CD14-positive monocyte (primary cell): ENCODE measurements at regions not wholly inside any gene's neighbourhood (a gene's known extent, or its start where the extent isn't known, plus 50 kb on each side); places are given as distances from the start of the nearest gene placed in this dataset.

ENCODE experiments used
- DNase-seq, 3 donors: peaks; one replicate each; pipeline ENCODE4 v3.0.0-alpha.2; 2011 to 2022
- H2AFZ ChIP-seq: 2 replicates; pipeline ENCODE4 v1.6.0; 2012; ENCODE audit warnings: mild to moderate bottlenecking, low read depth, low read length, inconsistent platforms; ENCODE audit not compliant: insufficient read depth, poor library complexity, severe bottlenecking
- H3K27ac ChIP-seq, 2 donors: 1 replicate in 1 of 2; 2 replicates in 1 of 2; pipeline ENCODE4 v1.5.1; 2012 to 2013; ENCODE audit warnings: low read length in 2 of 2, control low read depth in 1 of 2, inconsistent platforms in 1 of 2, low read depth in 1 of 2, mild to moderate bottlenecking in 1 of 2
- H3K27me3 ChIP-seq, 2 donors: one replicate each; pipeline versions ENCODE4 v1.6.0 to v1.6.1; 2011 to 2013; ENCODE audit warnings: low read length in 2 of 2; ENCODE audit not compliant: control insufficient read depth in 2 of 2, insufficient read depth in 2 of 2
- H3K36me3 ChIP-seq, 2 donors: replicated peaks in 1 of 2; 1 replicate in 1 of 2; 2 replicates in 1 of 2; pipeline versions ENCODE4 v1.5.1 to v1.6.1; 2012 to 2013; ENCODE audit warnings: low read length in 2 of 2, control low read depth in 1 of 2, inconsistent platforms in 1 of 2, mild to moderate bottlenecking in 1 of 2; ENCODE audit not compliant: insufficient read depth in 2 of 2, control insufficient read depth in 1 of 2
- H3K4me1 ChIP-seq, 2 donors: 1 replicate in 1 of 2; 2 replicates in 1 of 2; pipeline versions ENCODE4 v1.5.1 to v1.6.1; 2012 to 2013; ENCODE audit warnings: low read length in 2 of 2, control low read depth in 1 of 2, inconsistent platforms in 1 of 2, mild to moderate bottlenecking in 1 of 2, moderate library complexity in 1 of 2; ENCODE audit not compliant: insufficient read depth in 2 of 2, control insufficient read depth in 1 of 2
- H3K4me2 ChIP-seq: replicated peaks from 2 replicates; pipeline ENCODE3; 2012; ENCODE audit warnings: low read length, moderate library complexity, mild to moderate bottlenecking; ENCODE audit not compliant: poor library complexity, severe bottlenecking; ENCODE audit errors: extremely low read depth
- H3K4me3 ChIP-seq, 3 experiments: fragments of 200-600 bp in 1 of 3; sonication (generic) in 1 of 3; replicated peaks in 1 of 3; 1 replicate in 2 of 3; 2 replicates in 1 of 3; pipeline ENCODE4 v1.5.1; 2011 to 2013; ENCODE audit warnings: low read length in 3 of 3, mild to moderate bottlenecking in 3 of 3, control low read depth in 2 of 3, low read depth in 2 of 3, inconsistent platforms in 1 of 3, moderate library complexity in 1 of 3
- H3K79me2 ChIP-seq: 2 replicates; pipeline ENCODE4 v1.6.0; 2012; ENCODE audit warnings: mild to moderate bottlenecking, control low read depth, inconsistent platforms, low read length, moderate library complexity; ENCODE audit not compliant: insufficient read depth
- H3K9ac ChIP-seq: 2 replicates; pipeline ENCODE4 v1.6.0; 2017; ENCODE audit warnings: low read length, mild to moderate bottlenecking; ENCODE audit not compliant: insufficient read depth, poor library complexity, severe bottlenecking
- H3K9me3 ChIP-seq, 2 donors: replicated peaks in 1 of 2; 1 replicate in 1 of 2; 2 replicates in 1 of 2; pipeline versions ENCODE4 v1.5.1 to v1.6.1; 2012 to 2013; ENCODE audit warnings: low read length in 2 of 2, control low read depth in 1 of 2; ENCODE audit not compliant: control insufficient read depth in 1 of 2, insufficient read depth in 1 of 2
- H4K20me1 ChIP-seq: 2 replicates; pipeline ENCODE4 v1.6.0; 2012; ENCODE audit warnings: mild to moderate bottlenecking, low read length, control low read depth, moderate library complexity; ENCODE audit not compliant: insufficient read depth
- H3K27ac Mint-ChIP-seq, 7 donors: one replicate each; pipeline ENCODE4 v1.8.0; 2020; ENCODE audit warnings: mild to moderate bottlenecking in 7 of 7, mixed read lengths in 7 of 7, moderate library complexity in 6 of 7, inconsistent platforms in 2 of 7
- H3K27me3 Mint-ChIP-seq, 3 donors: one replicate each; pipeline ENCODE4 v1.8.0; 2021 to 2022; ENCODE audit warnings: low read depth in 3 of 3, mild to moderate bottlenecking in 3 of 3, mixed read lengths in 3 of 3, moderate library complexity in 3 of 3, inconsistent platforms in 1 of 3
- H3K36me3 Mint-ChIP-seq, 2 donors: one replicate each; pipeline ENCODE4 v1.8.0; 2020; ENCODE audit warnings: mixed read lengths in 2 of 2, inconsistent platforms in 1 of 2, mild to moderate bottlenecking in 1 of 2
- H3K4me1 Mint-ChIP-seq: one replicate; pipeline ENCODE4 v1.8.0; 2020; ENCODE audit warnings: mild to moderate bottlenecking, mixed read lengths
- H3K4me3 Mint-ChIP-seq, 2 donors: one replicate each; pipeline ENCODE4 v1.8.0; 2020; ENCODE audit warnings: mild to moderate bottlenecking in 2 of 2, mixed read lengths in 2 of 2, moderate library complexity in 1 of 2
- H3K9me3 Mint-ChIP-seq, 7 donors: one replicate each; pipeline ENCODE4 v1.8.0; 2020 to 2022; ENCODE audit warnings: mixed read lengths in 7 of 7, mild to moderate bottlenecking in 6 of 7, moderate library complexity in 6 of 7, inconsistent platforms in 2 of 7
- WGBS: methylation state at CpG from one replicate; pipeline ENCODE4 v1.1.5; 2013; ENCODE audit warnings: missing lambda C conversion rate; ENCODE audit not compliant: insufficient coverage; 5-methylcytosine and 5-hydroxymethylcytosine counted together
- intact Hi-C, 2 donors: fragments of 100-400 bp; cut with micrococcal nuclease; formaldehyde crosslinking; loops; one replicate each; pipeline versions ENCODE4 v1.15.0 to v1.15.1; 2023
- TF ChIP-seq, protein P1 (sequence below): fragments of 200-600 bp; IDR thresholded peaks from one replicate; pipeline ENCODE4 v1.8.0; 2022; ENCODE audit warnings: antibody characterized with exemption, mild to moderate bottlenecking

DNA sequence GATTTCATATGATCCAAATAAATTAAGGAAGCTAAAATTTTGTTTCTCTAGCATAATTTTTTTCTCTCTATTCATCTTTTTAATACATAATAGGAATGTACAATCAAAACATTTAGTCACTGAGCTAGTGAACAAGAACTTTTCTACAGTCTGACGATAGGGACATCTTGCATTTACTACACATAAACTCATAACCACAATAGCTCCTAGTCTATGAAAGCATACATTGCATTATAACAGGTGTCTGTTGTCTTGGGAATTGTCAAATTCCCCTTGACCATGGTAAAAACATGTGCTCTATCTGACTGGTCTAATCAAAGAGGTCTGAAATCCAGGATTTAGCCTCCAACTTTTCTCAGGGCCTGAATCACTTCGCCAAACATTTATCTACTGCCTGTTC, 144.8 kb downstream of the FAM124B start:
- Histone ChIP-seq H3K4me1 (no peaks in the 10 kb centered on the region), H3K27me3 (no peaks in the 10 kb centered on the region), H3K4me2 (no peak overlapping the region), H3K9me3 (no peaks in the 10 kb centered on the region), H3K36me3 (no peaks in the 10 kb centered on the region), H3K9ac (no peak overlapping the region), H3K4me3 (no peak overlapping the region), H3K79me2 (no peaks in the 10 kb centered on the region), H4K20me1 (no peaks in the 10 kb centered on the region), H2AFZ (no peak overlapping the region), H3K27ac (no peak overlapping the region)
- Mint-ChIP-seq H3K27me3 (peaks cover 2 to 9% (median 4%) of the 10 kb centered on the region in 3 donors), H3K4me3 (no peak overlapping the region), H3K27ac (no peak overlapping the region), H3K36me3 (no peaks in the 10 kb centered on the region), H3K9me3 (peaks cover 0 to 2% (median 0%) of the 10 kb centered on the region in 7 donors), H3K4me1 (peaks cover 2% of the 10 kb centered on the region)
- 100% methylated on average over 1 of the region's 2 CpGs for WGBS
- no peak for DNase-seq
- intact Hi-C loops = no loop called here
- TF ChIP-seq, protein P1, sequence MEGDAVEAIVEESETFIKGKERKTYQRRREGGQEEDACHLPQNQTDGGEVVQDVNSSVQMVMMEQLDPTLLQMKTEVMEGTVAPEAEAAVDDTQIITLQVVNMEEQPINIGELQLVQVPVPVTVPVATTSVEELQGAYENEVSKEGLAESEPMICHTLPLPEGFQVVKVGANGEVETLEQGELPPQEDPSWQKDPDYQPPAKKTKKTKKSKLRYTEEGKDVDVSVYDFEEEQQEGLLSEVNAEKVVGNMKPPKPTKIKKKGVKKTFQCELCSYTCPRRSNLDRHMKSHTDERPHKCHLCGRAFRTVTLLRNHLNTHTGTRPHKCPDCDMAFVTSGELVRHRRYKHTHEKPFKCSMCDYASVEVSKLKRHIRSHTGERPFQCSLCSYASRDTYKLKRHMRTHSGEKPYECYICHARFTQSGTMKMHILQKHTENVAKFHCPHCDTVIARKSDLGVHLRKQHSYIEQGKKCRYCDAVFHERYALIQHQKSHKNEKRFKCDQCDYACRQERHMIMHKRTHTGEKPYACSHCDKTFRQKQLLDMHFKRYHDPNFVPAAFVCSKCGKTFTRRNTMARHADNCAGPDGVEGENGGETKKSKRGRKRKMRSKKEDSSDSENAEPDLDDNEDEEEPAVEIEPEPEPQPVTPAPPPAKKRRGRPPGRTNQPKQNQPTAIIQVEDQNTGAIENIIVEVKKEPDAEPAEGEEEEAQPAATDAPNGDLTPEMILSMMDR = no peak

DNA sequence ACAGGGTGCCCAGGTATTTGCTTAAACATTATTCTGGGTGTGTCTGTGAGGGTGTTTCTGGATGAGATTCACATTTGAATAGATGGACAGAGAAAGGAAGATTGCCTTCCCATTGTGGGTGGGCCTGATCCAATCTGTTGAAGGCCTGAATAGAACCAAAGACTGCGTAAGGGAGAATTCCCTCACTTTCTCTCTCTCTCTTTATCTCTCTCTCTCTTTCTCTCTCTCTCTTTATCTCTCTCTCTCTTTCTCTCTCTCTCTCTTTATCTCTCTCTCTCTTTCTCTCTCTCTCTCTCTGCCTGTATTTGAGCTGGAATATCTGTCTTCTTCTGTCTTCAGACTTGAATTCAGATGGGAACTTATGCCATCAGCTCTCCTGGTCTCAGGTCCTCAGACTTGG, 148.4 kb downstream of the FAM124B start:
- H3K27ac Mint-ChIP-seq = no peak overlapping the region
- peaks cover 0 to 2% (median 0%) of the 10 kb centered on the region in 7 donors for H3K9me3 Mint-ChIP-seq
- TF ChIP-seq, protein P1 = no peak
- no peak overlapping the region for H3K4me2 ChIP-seq
- no peak overlapping the region for H2AFZ ChIP-seq
- no peaks in the 10 kb centered on the region for H3K4me1 ChIP-seq
- intact Hi-C loops = no loop called here
- no peaks in the 10 kb centered on the region for H3K36me3 Mint-ChIP-seq
- no peak overlapping the region for H3K4me3 ChIP-seq
- H3K9ac ChIP-seq = no peak overlapping the region
- no peaks in the 10 kb centered on the region for H3K79me2 ChIP-seq
- H3K27ac ChIP-seq = no peak overlapping the region
- peaks cover 0 to 3% (median 1%) of the 10 kb centered on the region in 3 donors for H3K27me3 Mint-ChIP-seq
- no peaks in the 10 kb centered on the region for H3K27me3 ChIP-seq
- no peaks in the 10 kb centered on the region for H3K9me3 ChIP-seq
- H3K36me3 ChIP-seq = no peaks in the 10 kb centered on the region
- 100% methylated on average over 1 of the region's 1 CpG for WGBS
- no peak for DNase-seq
- no peak overlapping the region for H3K4me3 Mint-ChIP-seq
- H3K4me1 Mint-ChIP-seq = no peaks in the 10 kb centered on the region
- H4K20me1 ChIP-seq = no peaks in the 10 kb centered on the region
